Brain microvascular endothelial cell (primary cell): ENCODE measurements at regions not wholly inside any gene's neighbourhood (a gene's known extent, or its start where the extent isn't known, plus 50 kb on each side); places are given as distances from the start of the nearest gene placed in this dataset.
A peak's percentile ranks its signal among the peaks of the same experiment; 100 is the strongest.

ENCODE experiments used
- DNase-seq: peaks from one replicate; pipeline ENCODE4 v3.0.0-alpha.2; 2020
- H3K27ac ChIP-seq: fragments of 250-450 bp; sonication (Bioruptor Pico); 2 replicates; pipeline ENCODE4 v1.5.1; 2020; ENCODE audit warnings: mild to moderate bottlenecking, moderate library complexity
- H3K27me3 ChIP-seq: fragments of 250-450 bp; sonication (Bioruptor Pico); replicated peaks from 2 replicates; pipeline ENCODE4 v1.5.1; 2020; ENCODE audit warnings: mild to moderate bottlenecking
- H3K36me3 ChIP-seq: fragments of 250-450 bp; sonication (Bioruptor Pico); replicated peaks from 2 replicates; pipeline ENCODE4 v1.5.1; 2020; ENCODE audit warnings: mild to moderate bottlenecking
- H3K4me3 ChIP-seq: 2 replicates; pipeline ENCODE4 v1.5.1; 2011; ENCODE audit warnings: low read depth, mild to moderate bottlenecking, control low read depth, low read length, moderate library complexity
- CTCF ChIP-seq: IDR thresholded peaks from 2 replicates; pipeline ENCODE4 v1.5.1; 2011; ENCODE audit warnings: low read depth, mild to moderate bottlenecking, moderate library complexity, low read length, control low read depth, inconsistent platforms; ENCODE audit errors: missing control alignments
- in situ Hi-C: cut with HindIII; loops from 2 replicates; pipeline ENCODE4 v1.10.0; 2017; ENCODE audit warnings: low sequenced_read_pairs, low pct_ligation_motif_present

GRCh38 chr12:124509676-124510300 is 57.6 kb downstream of the NCOR2 start:
- no peaks in the 10 kb centered on the region for H3K36me3 ChIP-seq
- TF ChIP-seq CTCF, result peak; percentile 9
- peak overlapping the region; percentile 58 for H3K27ac ChIP-seq
- in situ Hi-C loops, result no loop called here
- H3K27me3 ChIP-seq, result no peaks in the 10 kb centered on the region
- peak; percentile 81 for DNase-seq
- H3K4me3 ChIP-seq, result no peak overlapping the region

GRCh38 chr12:124509300-124509675 is 58.1 kb downstream of the NCOR2 start:
- Histone ChIP-seq H3K4me3 (no peak overlapping the region), H3K36me3 (no peaks in the 10 kb centered on the region), H3K27me3 (no peaks in the 10 kb centered on the region), H3K27ac (peak overlapping the region; percentile 58)
- in situ Hi-C loops, result no loop called here
- no peak for TF ChIP-seq CTCF
- DNase-seq, result no peak

GRCh38 chr12:124508381-124509079 is 58.9 kb downstream of the NCOR2 start:
- DNase-seq, result no peak
- no peaks in the 10 kb centered on the region for H3K36me3 ChIP-seq
- TF ChIP-seq CTCF, result peak; percentile 12
- in situ Hi-C loops, result no loop called here
- H3K4me3 ChIP-seq, result no peak overlapping the region
- H3K27me3 ChIP-seq, result no peaks in the 10 kb centered on the region
- peak overlapping the region; percentile 58 for H3K27ac ChIP-seq

- no peak for TF ChIP-seq CTCF
- in situ Hi-C loops, result no loop called here
- Histone ChIP-seq H3K27me3 (no peaks in the 10 kb centered on the region), H3K4me3 (no peak overlapping the region), H3K36me3 (no peaks in the 10 kb centered on the region), H3K27ac (peak overlapping the region; percentile 58)
- DNase-seq, result no peak
These were observed 60.0 kb downstream of the NCOR2 start for GRCh38 chr12:124507188-124508109.

- no peaks in the 10 kb centered on the region for H3K36me3 ChIP-seq
- peak overlapping the region; percentile 54 for H3K27ac ChIP-seq
- in situ Hi-C loops, result no loop called here
- H3K27me3 ChIP-seq, result no peaks in the 10 kb centered on the region
- TF ChIP-seq CTCF, result no peak
- no peak for DNase-seq
- no peak overlapping the region for H3K4me3 ChIP-seq
These were observed 60.6 kb downstream of the NCOR2 start for GRCh38 chr12:124506832-124507153.
